Skin of body (tissue), 1 donor: ENCODE measurements at regions not wholly inside any gene's neighbourhood (a gene's known extent, or its start where the extent isn't known, plus 50 kb on each side); places are given as distances from the start of the nearest gene placed in this dataset.
"Not testable (repeated sequence)": the region's sequence is repeated elsewhere in the genome, so short reads cannot be mapped to it uniquely, and the experiment has no call there.

ENCODE experiments used
- DNase-seq: peaks from one replicate; lab custom pipeline; 2025; lab: John Stamatoyannopoulos, UW

GRCh38 chr11:90455347-90455920, 232.6 kb upstream of the CHORDC1 start:
- DNase-seq: not testable (repeated sequence)

DNA sequence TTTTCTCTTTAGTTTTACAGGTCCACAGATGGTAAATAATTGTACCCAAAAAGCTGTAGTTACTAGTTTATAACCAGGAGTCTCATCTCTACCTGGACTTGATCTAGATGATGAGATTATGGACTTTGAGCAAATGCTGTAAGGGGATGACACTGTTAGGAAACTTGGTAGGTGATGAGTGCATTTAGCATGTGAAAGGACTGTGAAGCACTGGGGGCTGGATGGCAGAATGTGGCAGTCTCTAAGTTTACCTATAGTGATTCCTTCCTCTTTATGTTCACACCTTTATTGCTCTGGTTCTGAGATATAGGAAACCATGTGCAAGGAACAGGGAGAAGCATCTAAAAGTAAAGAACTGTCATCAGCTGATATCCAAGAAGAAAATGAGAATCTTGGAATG, 230.7 kb upstream of the CHORDC1 start:
- DNase-seq: no peak

GRCh38 chr11:90449606-90450005, 226.8 kb upstream of the CHORDC1 start:
- DNase-seq: no peak

DNA sequence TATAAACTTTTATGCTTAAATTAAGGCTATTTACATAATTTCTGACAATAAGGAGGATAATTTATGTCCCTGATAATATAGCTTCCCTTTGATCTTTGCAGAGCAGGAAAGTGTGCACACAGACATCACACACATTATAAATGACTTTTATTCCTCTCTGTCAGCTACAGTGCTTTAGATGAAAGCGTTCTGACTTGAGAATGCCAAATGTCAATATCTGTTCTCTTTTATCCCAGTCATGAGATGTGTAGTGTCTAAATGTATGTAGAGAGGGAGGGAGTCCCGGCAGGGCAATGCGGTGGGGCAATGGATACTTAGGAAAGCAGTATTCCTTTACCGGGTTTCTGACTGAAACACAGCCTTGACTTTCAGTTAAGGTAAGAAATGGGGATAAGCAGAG, 225.4 kb upstream of the CHORDC1 start:
- no peak for DNase-seq

DNA sequence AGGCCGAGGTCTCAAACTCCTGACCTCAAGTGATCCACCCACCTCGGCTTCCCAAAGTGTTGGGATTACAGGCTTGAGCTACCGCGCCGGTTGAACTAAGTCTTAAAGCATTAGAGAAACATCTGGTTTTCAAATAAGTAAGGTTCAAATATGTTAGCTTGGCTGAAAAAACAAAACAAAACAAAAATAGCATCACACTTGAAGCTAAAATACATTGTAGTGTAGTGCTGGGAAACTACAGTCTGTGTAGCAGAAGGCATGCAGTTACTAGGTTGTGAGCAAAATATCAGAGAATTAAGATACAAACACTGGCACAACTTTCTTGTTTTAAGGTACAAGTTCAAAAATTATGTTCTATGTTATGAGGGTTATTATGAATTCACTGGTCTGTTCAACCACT, 224.8 kb upstream of the CHORDC1 start:
- no peak for DNase-seq

GRCh38 chr11:90446207-90446606, 223.4 kb upstream of the CHORDC1 start:
- no peak for DNase-seq

- DNase-seq: no peak
Measured at GRCh38 chr11:90438069-90438468, 215.2 kb upstream of the CHORDC1 start.

DNA sequence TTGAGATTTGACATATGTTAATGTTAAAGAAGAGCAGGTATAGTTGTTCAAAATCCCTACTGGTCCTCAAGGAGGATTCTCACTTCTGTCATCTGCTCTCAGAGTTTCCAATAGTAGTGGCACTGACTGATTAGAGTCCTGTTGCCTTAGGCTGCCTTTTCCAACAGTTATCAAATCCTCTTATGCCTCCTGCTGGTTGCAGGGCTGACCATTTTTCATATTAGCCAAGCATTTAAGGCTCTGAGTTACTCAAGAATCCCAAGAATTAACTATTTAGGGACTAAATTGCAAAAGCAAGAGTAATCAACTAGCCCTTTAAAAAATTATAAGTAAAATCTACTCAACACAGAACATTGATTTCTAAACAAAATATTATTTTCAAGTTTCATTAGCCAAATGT, 212.0 kb upstream of the CHORDC1 start:
- no peak for DNase-seq

- no peak for DNase-seq
Measured at GRCh38 chr11:90428836-90429235, 206.0 kb upstream of the CHORDC1 start.

- DNase-seq: no peak
Measured at GRCh38 chr11:90426442-90426841, 203.6 kb upstream of the CHORDC1 start.

- no peak for DNase-seq
Measured at GRCh38 chr11:90423378-90423777, 200.5 kb upstream of the CHORDC1 start.

DNA sequence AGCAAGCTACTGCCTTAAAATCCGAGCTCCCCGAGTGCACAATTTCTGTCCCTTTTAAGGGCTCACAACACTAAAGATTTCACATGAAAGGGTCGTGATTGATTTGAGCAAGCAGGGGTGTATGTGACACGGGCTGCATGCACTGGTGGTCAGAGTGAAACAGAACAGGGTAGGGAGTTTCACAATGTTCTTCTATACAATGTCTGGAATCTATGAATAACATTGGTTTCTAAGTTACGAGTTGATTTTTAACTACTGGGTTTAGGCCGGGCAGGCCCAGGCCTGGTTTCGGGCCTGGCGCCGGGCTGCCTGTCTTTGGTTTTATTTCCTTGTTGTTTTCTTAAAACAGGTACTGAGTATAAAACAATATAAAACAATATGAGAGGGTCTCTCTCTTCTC, 199.9 kb upstream of the CHORDC1 start:
- not testable (repeated sequence) for DNase-seq

GRCh38 chr11:90414221-90414620, 191.4 kb upstream of the CHORDC1 start:
- no peak for DNase-seq

GRCh38 chr11:90407350-90407749, 184.5 kb upstream of the CHORDC1 start:
- no peak for DNase-seq

- DNase-seq: no peak
Measured at GRCh38 chr11:90392692-90393091, 169.8 kb upstream of the CHORDC1 start.

- no peak for DNase-seq
Measured at GRCh38 chr11:90391756-90392155, 168.9 kb upstream of the CHORDC1 start.

DNA sequence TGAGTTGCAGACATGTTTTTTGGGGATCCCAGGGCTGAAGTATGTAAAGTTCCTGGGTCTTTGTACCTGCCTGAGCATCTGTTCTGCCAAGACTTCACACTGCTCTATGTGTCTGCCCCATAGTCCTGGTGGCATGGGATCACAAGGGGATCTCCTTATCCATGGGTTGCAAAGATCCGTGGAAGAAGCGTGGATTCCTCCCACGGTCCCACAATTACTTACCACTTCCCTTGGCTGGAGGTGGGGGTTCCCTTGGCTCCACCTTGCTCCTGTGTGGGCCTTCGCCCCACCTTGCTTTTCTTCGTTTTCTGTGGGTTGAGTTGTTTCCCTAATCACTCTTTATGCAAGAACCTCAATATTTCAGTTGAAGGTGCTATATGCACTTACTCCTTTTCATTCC, 157.4 kb upstream of the CHORDC1 start:
- no peak for DNase-seq

- DNase-seq: no peak
Measured at GRCh38 chr11:90373971-90374370, 151.1 kb upstream of the CHORDC1 start.

- no peak for DNase-seq
Measured at GRCh38 chr11:90364527-90364926, 141.7 kb upstream of the CHORDC1 start.

DNA sequence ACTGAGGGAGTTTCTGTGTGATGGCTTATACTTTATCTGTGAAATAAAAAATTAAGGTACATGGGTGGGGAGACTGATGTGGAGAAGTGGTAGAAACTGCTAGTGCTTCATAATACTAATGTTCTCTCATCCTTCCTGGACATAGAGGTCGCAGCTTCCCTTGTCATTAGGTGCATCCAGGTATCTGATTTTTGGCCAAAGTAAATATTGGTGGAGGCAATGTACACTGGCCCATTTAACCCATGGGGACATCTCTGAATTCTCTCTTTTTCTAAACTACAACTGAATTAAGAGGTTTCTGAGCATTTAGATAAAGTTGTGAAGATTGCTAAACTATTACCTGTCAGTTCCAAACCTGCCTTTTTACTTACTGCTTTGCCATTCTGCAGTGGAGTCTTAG, 140.9 kb upstream of the CHORDC1 start:
- no peak for DNase-seq

GRCh38 chr11:90355200-90355599, 132.4 kb upstream of the CHORDC1 start:
- no peak for DNase-seq

- no peak for DNase-seq
Measured at GRCh38 chr11:90349731-90350130, 126.9 kb upstream of the CHORDC1 start.

DNA sequence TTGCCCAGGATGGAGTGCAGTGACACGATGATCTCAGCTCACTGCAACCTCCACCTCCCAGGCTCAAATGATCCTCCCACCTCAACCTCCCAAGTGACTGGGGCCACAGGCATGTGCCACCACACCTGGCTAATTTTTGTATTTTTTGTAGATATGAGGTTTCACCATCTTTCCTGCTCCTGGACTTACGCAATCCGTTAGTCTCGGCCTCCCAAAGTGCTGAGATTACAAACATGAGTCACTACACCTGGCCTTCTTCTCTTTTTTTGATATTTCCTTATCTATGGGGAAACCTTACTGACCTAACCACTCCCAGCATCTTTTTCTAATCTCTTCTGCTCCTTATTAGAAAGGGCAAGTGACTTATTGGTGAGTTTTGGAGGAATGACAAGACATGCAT, 121.7 kb upstream of the CHORDC1 start:
- no peak for DNase-seq

DNA sequence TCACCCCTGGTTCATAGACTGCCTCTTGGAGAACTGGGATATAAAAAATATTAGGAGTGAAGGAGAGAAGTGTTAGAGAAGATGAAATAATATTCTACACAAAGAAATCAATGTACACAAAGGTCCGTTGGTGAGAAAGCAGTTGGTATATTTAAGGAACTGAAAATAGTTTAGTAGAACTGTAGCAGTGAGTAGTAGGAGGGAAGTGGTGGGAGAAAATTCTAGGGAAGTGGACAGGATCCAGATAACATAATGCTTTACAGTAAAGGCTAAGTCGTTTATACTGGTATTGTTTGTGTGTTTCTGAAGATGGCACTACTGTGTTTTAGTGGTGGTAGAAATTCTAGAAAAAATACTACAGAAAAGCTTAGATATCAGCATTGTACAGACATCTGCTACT, 120.8 kb upstream of the CHORDC1 start:
- DNase-seq: no peak
